ENCODE measurements at regions not wholly inside any gene's neighbourhood (a gene's known extent, or its start where the extent isn't known, plus 50 kb on each side); places are given as distances from the start of the nearest gene placed in this dataset.

GRCh38 chr14:97902630-97903029 is 1105.4 kb downstream of the VRK1 start (continued):
- TF ChIP-seq, protein P1, sequence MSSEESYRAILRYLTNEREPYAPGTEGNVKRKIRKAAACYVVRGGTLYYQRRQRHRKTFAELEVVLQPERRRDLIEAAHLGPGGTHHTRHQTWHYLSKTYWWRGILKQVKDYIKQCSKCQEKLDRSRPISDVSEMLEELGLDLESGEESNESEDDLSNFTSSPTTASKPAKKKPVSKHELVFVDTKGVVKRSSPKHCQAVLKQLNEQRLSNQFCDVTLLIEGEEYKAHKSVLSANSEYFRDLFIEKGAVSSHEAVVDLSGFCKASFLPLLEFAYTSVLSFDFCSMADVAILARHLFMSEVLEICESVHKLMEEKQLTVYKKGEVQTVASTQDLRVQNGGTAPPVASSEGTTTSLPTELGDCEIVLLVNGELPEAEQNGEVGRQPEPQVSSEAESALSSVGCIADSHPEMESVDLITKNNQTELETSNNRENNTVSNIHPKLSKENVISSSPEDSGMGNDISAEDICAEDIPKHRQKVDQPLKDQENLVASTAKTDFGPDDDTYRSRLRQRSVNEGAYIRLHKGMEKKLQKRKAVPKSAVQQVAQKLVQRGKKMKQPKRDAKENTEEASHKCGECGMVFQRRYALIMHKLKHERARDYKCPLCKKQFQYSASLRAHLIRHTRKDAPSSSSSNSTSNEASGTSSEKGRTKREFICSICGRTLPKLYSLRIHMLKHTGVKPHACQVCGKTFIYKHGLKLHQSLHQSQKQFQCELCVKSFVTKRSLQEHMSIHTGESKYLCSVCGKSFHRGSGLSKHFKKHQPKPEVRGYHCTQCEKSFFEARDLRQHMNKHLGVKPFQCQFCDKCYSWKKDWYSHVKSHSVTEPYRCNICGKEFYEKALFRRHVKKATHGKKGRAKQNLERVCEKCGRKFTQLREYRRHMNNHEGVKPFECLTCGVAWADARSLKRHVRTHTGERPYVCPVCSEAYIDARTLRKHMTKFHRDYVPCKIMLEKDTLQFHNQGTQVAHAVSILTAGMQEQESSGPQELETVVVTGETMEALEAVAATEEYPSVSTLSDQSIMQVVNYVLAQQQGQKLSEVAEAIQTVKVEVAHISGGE (tag by site-specific recombination; conservative IDR thresholded peaks at IDR 0.05; ENCODE audit: low read depth): no peak
- no peak for TF ChIP-seq ZBTB17 (tag by site-specific recombination; IDR thresholded peaks at IDR 0.05)
- no peak for TF ChIP-seq ZNF121 (tag by site-specific recombination; IDR thresholded peaks at IDR 0.05)
- TF ChIP-seq, protein P2, sequence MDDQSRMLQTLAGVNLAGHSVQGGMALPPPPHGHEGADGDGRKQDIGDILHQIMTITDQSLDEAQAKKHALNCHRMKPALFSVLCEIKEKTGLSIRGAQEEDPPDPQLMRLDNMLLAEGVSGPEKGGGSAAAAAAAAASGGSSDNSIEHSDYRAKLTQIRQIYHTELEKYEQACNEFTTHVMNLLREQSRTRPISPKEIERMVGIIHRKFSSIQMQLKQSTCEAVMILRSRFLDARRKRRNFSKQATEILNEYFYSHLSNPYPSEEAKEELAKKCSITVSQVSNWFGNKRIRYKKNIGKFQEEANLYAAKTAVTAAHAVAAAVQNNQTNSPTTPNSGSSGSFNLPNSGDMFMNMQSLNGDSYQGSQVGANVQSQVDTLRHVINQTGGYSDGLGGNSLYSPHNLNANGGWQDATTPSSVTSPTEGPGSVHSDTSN (CRISPR knock-in tag; IDR thresholded peaks at IDR 0.05): no peak
- TF ChIP-seq ZNF621 (tag by site-specific recombination; IDR thresholded peaks at IDR 0.05): no peak
- TF ChIP-seq ZBTB7A (tag by site-specific recombination; IDR thresholded peaks at IDR 0.05; ENCODE audit: low read depth): no peak
- TF ChIP-seq, protein P3, sequence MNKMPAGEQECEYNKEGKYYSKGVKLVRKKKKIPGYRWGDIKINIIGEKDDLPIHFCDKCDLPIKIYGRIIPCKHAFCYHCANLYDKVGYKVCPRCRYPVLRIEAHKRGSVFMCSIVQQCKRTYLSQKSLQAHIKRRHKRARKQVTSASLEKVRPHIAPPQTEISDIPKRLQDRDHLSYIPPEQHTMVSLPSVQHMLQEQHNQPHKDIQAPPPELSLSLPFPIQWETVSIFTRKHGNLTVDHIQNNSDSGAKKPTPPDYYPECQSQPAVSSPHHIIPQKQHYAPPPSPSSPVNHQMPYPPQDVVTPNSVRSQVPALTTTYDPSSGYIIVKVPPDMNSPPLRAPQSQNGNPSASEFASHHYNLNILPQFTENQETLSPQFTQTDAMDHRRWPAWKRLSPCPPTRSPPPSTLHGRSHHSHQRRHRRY (tag by site-specific recombination; IDR thresholded peaks at IDR 0.05): no peak
- TF ChIP-seq ZNF302 (tag by site-specific recombination; IDR thresholded peaks at IDR 0.05; ENCODE audit: low read depth): no peak
- TF ChIP-seq ZNF544 (tag by site-specific recombination; IDR thresholded peaks at IDR 0.05): no peak
- TF ChIP-seq ZNF416 (tag by site-specific recombination; IDR thresholded peaks at IDR 0.05): no peak
- no peak for TF ChIP-seq ZNF169 (tag by site-specific recombination; IDR thresholded peaks at IDR 0.05)
- TF ChIP-seq ZNF341 (tag by site-specific recombination; IDR thresholded peaks at IDR 0.05; ENCODE audit: low read depth): no peak

DNA sequence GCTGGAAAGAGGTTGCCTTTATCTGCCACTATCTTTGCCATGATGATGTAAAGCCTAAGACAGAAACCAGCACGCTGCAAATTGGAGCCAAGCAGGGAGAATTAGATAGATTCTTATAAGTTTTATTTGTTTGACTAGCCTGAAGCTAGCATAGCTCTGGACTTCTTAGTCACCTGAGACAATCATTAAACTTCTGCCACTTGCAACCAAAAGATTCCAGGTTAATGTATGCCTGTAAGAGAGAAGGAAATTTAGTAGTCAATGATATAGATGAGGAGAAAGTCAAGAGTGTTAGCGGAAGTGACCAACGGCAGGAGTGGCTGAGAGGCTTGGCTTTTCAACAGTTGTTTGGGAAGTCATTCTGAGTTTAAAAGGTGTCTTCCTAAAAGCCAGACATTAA is 1106.6 kb downstream of the VRK1 start:
- Histone ChIP-seq H3K9me3 (ENCODE audit: control insufficient read depth, insufficient read depth, low read depth, low read length) (no peaks in the 10 kb centered on the region), H3K4me1 (ENCODE audit: control insufficient read depth, insufficient read depth, low read length) (no peaks in the 10 kb centered on the region), H3K4me3 (ENCODE audit: low read depth, low read length) (no peak overlapping the region), H3K36me3 (ENCODE audit: control insufficient read depth in 2 of 2, insufficient read depth in 1 of 2, low read length in 2 of 2) (no peaks in the 10 kb centered on the region), H3K27ac (ENCODE audit: extremely low read depth, low read depth, low read length) (no peak overlapping the region)
- POLR2A ChIA-PET: no interaction called here
- CTCF ChIA-PET: no interaction called here
- no peak for TF ChIP-seq BCL11B (tag by site-specific recombination; IDR thresholded peaks at IDR 0.05; ENCODE audit: low read depth)
- TF ChIP-seq ZNF157 (tag by site-specific recombination; IDR thresholded peaks at IDR 0.05): no peak

DNA sequence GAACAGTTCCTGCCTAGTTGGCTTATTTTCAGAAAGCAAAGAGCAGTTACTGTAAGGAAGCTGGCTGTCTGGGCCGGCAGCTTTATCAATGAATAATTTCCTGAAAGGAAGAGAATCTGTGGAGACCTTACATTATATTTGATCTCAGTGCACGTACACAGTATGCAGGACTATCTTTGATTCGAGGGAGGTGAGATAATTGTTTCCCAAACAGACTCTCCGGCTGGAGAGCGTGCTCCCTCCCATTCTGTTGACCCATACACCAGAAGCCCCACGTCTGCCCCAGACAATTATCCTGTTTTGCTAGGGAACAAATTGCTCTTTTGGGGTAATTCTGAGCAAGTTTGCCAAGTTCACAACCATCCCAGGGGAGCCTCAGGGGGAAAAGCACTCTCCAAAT is 1115.0 kb downstream of the VRK1 start:
- ChIA-PET CTCF (no interaction called here), POLR2A (no interaction called here)
- H3K4me1 ChIP-seq (ENCODE audit: control insufficient read depth, insufficient read depth, low read length): no peaks in the 10 kb centered on the region
- no peak overlapping the region for H3K27ac ChIP-seq (ENCODE audit: extremely low read depth, low read depth, low read length)
- no peaks in the 10 kb centered on the region for H3K9me3 ChIP-seq (ENCODE audit: control insufficient read depth, insufficient read depth, low read depth, low read length)
- H3K36me3 ChIP-seq (ENCODE audit: control insufficient read depth in 2 of 2, insufficient read depth in 1 of 2, low read length in 2 of 2): no peaks in the 10 kb centered on the region
- no peak overlapping the region for H3K4me3 ChIP-seq (ENCODE audit: low read depth, low read length)
- no peak for TF ChIP-seq SCRT2 (tag by site-specific recombination; IDR thresholded peaks at IDR 0.05)
- TF ChIP-seq, protein P4, sequence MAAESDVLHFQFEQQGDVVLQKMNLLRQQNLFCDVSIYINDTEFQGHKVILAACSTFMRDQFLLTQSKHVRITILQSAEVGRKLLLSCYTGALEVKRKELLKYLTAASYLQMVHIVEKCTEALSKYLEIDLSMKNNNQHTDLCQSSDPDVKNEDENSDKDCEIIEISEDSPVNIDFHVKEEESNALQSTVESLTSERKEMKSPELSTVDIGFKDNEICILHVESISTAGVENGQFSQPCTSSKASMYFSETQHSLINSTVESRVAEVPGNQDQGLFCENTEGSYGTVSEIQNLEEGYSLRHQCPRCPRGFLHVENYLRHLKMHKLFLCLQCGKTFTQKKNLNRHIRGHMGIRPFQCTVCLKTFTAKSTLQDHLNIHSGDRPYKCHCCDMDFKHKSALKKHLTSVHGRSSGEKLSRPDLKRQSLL (tag by site-specific recombination; IDR thresholded peaks at IDR 0.05): no peak
- TF ChIP-seq ZNF426 (tag by site-specific recombination; IDR thresholded peaks at IDR 0.05): no peak
- TF ChIP-seq ZNF114 (tag by site-specific recombination; IDR thresholded peaks at IDR 0.05): no peak
- TF ChIP-seq ZBTB26 (tag by site-specific recombination; optimal IDR thresholded peaks at IDR 0.05): no peak
- TF ChIP-seq, protein P2 (CRISPR knock-in tag; IDR thresholded peaks at IDR 0.05): no peak
- no peak for TF ChIP-seq SETDB1 (IDR thresholded peaks at IDR 0.05; ENCODE audit: insufficient read length, low read length)
- TF ChIP-seq ZNF530 (tag by site-specific recombination; IDR thresholded peaks at IDR 0.05; ENCODE audit: low read depth): no peak
- TF ChIP-seq GLI2 (tag by site-specific recombination; IDR thresholded peaks at IDR 0.05; ENCODE audit: borderline replicate concordance, low read depth): no peak
- TF ChIP-seq ZNF791 (tag by site-specific recombination; IDR thresholded peaks at IDR 0.05): no peak
- TF ChIP-seq ZNF391 (tag by site-specific recombination; IDR thresholded peaks at IDR 0.05; ENCODE audit: borderline replicate concordance, low read depth): no peak
